Cardiac fibroblast (primary cell): ENCODE measurements at regions not wholly inside any gene's neighbourhood (a gene's known extent, or its start where the extent isn't known, plus 50 kb on each side); places are given as distances from the start of the nearest gene placed in this dataset.

Experiments
- DNase-seq, 2 donors: peaks; one replicate each; pipeline versions ENCODE4 v3.0.0 to v3.0.0-alpha.2; 2010; ENCODE audit warnings: low read depth in 2 of 2
- H3K4me3 ChIP-seq, 2 donors: replicated peaks in 1 of 2; 1 replicate in 1 of 2; 2 replicates in 1 of 2; pipeline ENCODE4 v1.5.1; 2011; ENCODE audit warnings: low read depth in 2 of 2, low read length in 2 of 2, mild to moderate bottlenecking in 2 of 2, moderate library complexity in 1 of 2
- TF ChIP-seq, protein P1 (sequence below): IDR thresholded peaks from one replicate; pipeline ENCODE4 v1.5.1; 2011; ENCODE audit warnings: low read depth, mild to moderate bottlenecking, low read length, inconsistent platforms

GRCh38 chr12:98370976-98371375 is 144.4 kb upstream of the TMPO start:
- DNase-seq, result no peak
- TF ChIP-seq, protein P1, sequence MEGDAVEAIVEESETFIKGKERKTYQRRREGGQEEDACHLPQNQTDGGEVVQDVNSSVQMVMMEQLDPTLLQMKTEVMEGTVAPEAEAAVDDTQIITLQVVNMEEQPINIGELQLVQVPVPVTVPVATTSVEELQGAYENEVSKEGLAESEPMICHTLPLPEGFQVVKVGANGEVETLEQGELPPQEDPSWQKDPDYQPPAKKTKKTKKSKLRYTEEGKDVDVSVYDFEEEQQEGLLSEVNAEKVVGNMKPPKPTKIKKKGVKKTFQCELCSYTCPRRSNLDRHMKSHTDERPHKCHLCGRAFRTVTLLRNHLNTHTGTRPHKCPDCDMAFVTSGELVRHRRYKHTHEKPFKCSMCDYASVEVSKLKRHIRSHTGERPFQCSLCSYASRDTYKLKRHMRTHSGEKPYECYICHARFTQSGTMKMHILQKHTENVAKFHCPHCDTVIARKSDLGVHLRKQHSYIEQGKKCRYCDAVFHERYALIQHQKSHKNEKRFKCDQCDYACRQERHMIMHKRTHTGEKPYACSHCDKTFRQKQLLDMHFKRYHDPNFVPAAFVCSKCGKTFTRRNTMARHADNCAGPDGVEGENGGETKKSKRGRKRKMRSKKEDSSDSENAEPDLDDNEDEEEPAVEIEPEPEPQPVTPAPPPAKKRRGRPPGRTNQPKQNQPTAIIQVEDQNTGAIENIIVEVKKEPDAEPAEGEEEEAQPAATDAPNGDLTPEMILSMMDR, result no peak
- H3K4me3 ChIP-seq, result no peak overlapping the region

DNA sequence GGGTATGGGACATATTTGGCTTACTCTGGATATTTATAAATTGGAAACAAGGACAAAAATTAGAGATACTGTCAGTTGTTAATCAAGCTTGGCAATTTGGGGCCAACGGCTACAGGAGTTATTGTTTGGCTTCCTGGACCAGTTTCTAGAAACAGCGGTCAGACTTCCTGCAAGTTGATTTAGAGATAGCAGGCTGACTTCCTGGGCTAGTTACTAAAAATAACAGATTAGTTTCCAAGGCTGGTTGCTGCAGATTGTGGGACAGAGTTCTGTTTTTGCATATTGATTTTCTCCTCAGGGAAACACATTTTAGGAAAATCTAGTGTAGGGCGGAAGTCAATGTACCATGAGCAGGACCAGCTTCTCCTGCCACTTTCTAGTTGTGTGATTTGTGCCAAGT is 144.0 kb upstream of the TMPO start:
- TF ChIP-seq, protein P1, result no peak
- no peak overlapping the region for H3K4me3 ChIP-seq
- peak; percentile 12 to 25 for DNase-seq

GRCh38 chr12:98372340-98373024 is 142.9 kb upstream of the TMPO start:
- TF ChIP-seq, protein P1, result no peak
- no peak overlapping the region for H3K4me3 ChIP-seq
- no peak for DNase-seq

- no peak overlapping the region for H3K4me3 ChIP-seq
- peak; percentile 68 to 73 for DNase-seq
- TF ChIP-seq, protein P1, result peak; percentile 68
These were observed 142.3 kb upstream of the TMPO start for GRCh38 chr12:98373025-98373554.

DNA sequence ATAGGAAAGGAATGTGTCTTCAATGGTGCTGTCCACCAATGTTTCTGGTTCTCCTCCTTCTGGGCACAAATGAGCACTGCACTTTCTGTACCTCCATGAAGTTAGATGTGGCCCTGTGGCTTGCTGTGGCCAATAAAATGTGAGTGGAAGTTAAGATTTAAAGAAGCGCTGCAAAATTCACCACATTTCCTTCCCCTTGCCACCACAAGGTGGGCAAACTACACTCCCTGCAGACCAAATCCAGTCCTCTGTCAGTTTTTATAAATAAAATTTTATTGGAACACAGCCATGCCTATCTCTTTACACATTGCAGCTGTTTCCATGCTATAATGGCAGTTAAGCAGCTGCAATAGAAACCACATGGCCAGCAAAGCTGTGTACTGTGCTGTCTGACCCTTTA is 141.4 kb upstream of the TMPO start:
- H3K4me3 ChIP-seq, result no peak overlapping the region
- TF ChIP-seq, protein P1, result peak; percentile 34
- DNase-seq, result peak; percentile 21 to 22

DNA sequence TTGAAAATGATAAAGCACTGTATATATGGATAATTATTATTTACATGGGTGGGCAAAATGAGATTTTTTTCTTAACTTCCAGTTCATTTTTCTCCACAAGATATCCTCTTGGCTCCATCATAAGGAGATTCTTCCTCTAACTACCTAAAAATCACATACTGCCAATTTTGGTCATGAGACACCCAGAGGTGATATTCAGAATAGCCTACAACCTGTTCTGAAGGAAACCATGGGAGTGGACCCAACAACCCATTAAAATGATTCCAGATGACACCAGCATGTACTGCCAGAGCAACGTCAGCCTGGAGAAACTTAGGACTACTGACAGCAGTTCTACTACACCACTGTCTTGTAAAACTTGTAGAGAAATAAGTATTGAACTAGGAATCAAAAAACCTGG is 136.3 kb upstream of the TMPO start:
- no peak for DNase-seq
- TF ChIP-seq, protein P1, result no peak
- no peak overlapping the region for H3K4me3 ChIP-seq
